DND-41 (cell line): ENCODE measurements at regions not wholly inside any gene's neighbourhood (a gene's known extent, or its start where the extent isn't known, plus 50 kb on each side); places are given as distances from the start of the nearest gene placed in this dataset.
"Not testable (repeated sequence)": the region's sequence is repeated elsewhere in the genome, so short reads cannot be mapped to it uniquely, and the experiment has no call there.

Experiments used
- ATAC-seq: fragments of 200-7000 bp; cut with Tn5 transposase; 3 replicates; pipeline ENCODE4 v1.9.1; 2021; ENCODE audit warnings: low read depth; ENCODE audit not compliant: insufficient read depth
- DNase-seq: peaks from one replicate; pipeline ENCODE4 v3.0.0-alpha.2; 2020
- H2AFZ ChIP-seq: 2 replicates; pipeline ENCODE4 v1.6.0; 2012; ENCODE audit warnings: low read depth, low read length
- H3K27ac ChIP-seq: 2 replicates; pipeline ENCODE4 v1.5.1; 2012; ENCODE audit warnings: low read length, inconsistent platforms
- H3K27me3 ChIP-seq: fragments of 200-600 bp; sonication (generic); 2 replicates; pipeline ENCODE4 v1.6.0; 2012; ENCODE audit warnings: low read length, mild to moderate bottlenecking, inconsistent platforms; ENCODE audit not compliant: insufficient read depth, poor library complexity
- H3K36me3 ChIP-seq: 2 replicates; pipeline ENCODE4 v1.5.1; 2012; ENCODE audit warnings: low read length, inconsistent platforms; ENCODE audit not compliant: insufficient read depth
- H3K4me1 ChIP-seq: 2 replicates; pipeline ENCODE4 v1.5.1; 2012; ENCODE audit warnings: mild to moderate bottlenecking, low read length; ENCODE audit not compliant: insufficient read depth
- H3K4me2 ChIP-seq: 2 replicates; pipeline ENCODE4 v1.6.0; 2012; ENCODE audit warnings: mild to moderate bottlenecking, moderate library complexity, low read length, inconsistent platforms; ENCODE audit not compliant: insufficient read depth
- H3K4me3 ChIP-seq, 2 experiments: fragments of 200-600 bp in 1 of 2; shearing (Covaris generic) in 1 of 2; 2 replicates each; pipeline ENCODE4 v1.5.1; 2012 to 2016; ENCODE audit warnings: inconsistent platforms in 2 of 2, low read length in 2 of 2, mild to moderate bottlenecking in 2 of 2, low read depth in 1 of 2, moderate library complexity in 1 of 2
- H3K79me2 ChIP-seq: 2 replicates; pipeline ENCODE4 v1.6.0; 2012; ENCODE audit warnings: low read length, inconsistent platforms; ENCODE audit not compliant: insufficient read depth
- H3K9ac ChIP-seq: 2 replicates; pipeline ENCODE4 v1.6.0; 2012; ENCODE audit warnings: low read depth, mild to moderate bottlenecking, inconsistent platforms, low read length, moderate library complexity
- H3K9me3 ChIP-seq: 2 replicates; pipeline ENCODE4 v1.5.1; 2012; ENCODE audit warnings: low read length, moderate library complexity, mild to moderate bottlenecking, inconsistent platforms; ENCODE audit not compliant: insufficient read depth, severe bottlenecking
- H4K20me1 ChIP-seq: 2 replicates; pipeline ENCODE4 v1.6.0; 2012; ENCODE audit warnings: low read length; ENCODE audit not compliant: insufficient read depth
- EZH2 ChIP-seq: IDR thresholded peaks from 3 replicates; pipeline ENCODE4 v1.6.1; 2012; ENCODE audit warnings: borderline replicate concordance, low read depth, mild to moderate bottlenecking, moderate library complexity, low read length, inconsistent platforms; ENCODE audit not compliant: severe bottlenecking
- TF ChIP-seq, protein P1 (sequence below): IDR thresholded peaks from 2 replicates; pipeline ENCODE4 v1.5.1; 2012; ENCODE audit warnings: borderline replicate concordance, low read length, moderate library complexity, mild to moderate bottlenecking; ENCODE audit not compliant: poor library complexity, severe bottlenecking; ENCODE audit errors: extremely low read depth

GRCh38 chrX:139475432-139475831, 55.1 kb upstream of the F9 start:
- no peak overlapping the region for H2AFZ ChIP-seq
- H3K4me1 ChIP-seq = no peaks in the 10 kb centered on the region
- H3K36me3 ChIP-seq = no peaks in the 10 kb centered on the region
- ATAC-seq (no peak), DNase-seq (no peak)
- no peaks in the 10 kb centered on the region for H4K20me1 ChIP-seq
- no peaks in the 10 kb centered on the region for H3K79me2 ChIP-seq
- TF ChIP-seq, protein P1, sequence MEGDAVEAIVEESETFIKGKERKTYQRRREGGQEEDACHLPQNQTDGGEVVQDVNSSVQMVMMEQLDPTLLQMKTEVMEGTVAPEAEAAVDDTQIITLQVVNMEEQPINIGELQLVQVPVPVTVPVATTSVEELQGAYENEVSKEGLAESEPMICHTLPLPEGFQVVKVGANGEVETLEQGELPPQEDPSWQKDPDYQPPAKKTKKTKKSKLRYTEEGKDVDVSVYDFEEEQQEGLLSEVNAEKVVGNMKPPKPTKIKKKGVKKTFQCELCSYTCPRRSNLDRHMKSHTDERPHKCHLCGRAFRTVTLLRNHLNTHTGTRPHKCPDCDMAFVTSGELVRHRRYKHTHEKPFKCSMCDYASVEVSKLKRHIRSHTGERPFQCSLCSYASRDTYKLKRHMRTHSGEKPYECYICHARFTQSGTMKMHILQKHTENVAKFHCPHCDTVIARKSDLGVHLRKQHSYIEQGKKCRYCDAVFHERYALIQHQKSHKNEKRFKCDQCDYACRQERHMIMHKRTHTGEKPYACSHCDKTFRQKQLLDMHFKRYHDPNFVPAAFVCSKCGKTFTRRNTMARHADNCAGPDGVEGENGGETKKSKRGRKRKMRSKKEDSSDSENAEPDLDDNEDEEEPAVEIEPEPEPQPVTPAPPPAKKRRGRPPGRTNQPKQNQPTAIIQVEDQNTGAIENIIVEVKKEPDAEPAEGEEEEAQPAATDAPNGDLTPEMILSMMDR = no peak
- TF ChIP-seq EZH2 = no peak
- no peak overlapping the region for H3K4me3 ChIP-seq
- H3K4me2 ChIP-seq = no peak overlapping the region
- no peak overlapping the region for H3K27ac ChIP-seq
- H3K27me3 ChIP-seq = no peaks in the 10 kb centered on the region
- no peaks in the 10 kb centered on the region for H3K9me3 ChIP-seq
- H3K9ac ChIP-seq = no peak overlapping the region

- not testable (repeated sequence) for H3K79me2 ChIP-seq, ATAC-seq
Measured at GRCh38 chrX:139461945-139462344, 68.6 kb upstream of the F9 start.

GRCh38 chrX:139454743-139455142, 75.8 kb upstream of the F9 start:
- ATAC-seq = no peak
- Histone ChIP-seq H3K9me3 (no peaks in the 10 kb centered on the region), H3K79me2 (no peaks in the 10 kb centered on the region), H3K9ac (no peak overlapping the region), H3K27me3 (no peaks in the 10 kb centered on the region), H3K4me2 (no peak overlapping the region), H2AFZ (no peak overlapping the region), H3K4me3 (no peak overlapping the region), H3K27ac (no peak overlapping the region), H3K4me1 (no peaks in the 10 kb centered on the region), H4K20me1 (no peaks in the 10 kb centered on the region), H3K36me3 (no peaks in the 10 kb centered on the region)
- DNase-seq = no peak
- TF ChIP-seq EZH2 = no peak
- TF ChIP-seq, protein P1 = no peak

More at GRCh38 chrX:139461945-139462344, 68.6 kb upstream of the F9 start:
- H3K27ac ChIP-seq, H3K36me3 ChIP-seq, H3K9me3 ChIP-seq, H3K4me2 ChIP-seq, H3K4me3 ChIP-seq, H3K4me1 ChIP-seq, H3K9ac ChIP-seq, H3K27me3 ChIP-seq, H2AFZ ChIP-seq, DNase-seq, H4K20me1 ChIP-seq: not testable (repeated sequence)

- DNase-seq = no peak
Measured at GRCh38 chrX:139448996-139449395, 81.5 kb upstream of the F9 start.

More at GRCh38 chrX:139448996-139449395, 81.5 kb upstream of the F9 start:
- H3K9ac ChIP-seq = no peak overlapping the region
- no peak overlapping the region for H3K4me3 ChIP-seq
- no peak for TF ChIP-seq EZH2
- TF ChIP-seq, protein P1 = no peak
- no peaks in the 10 kb centered on the region for H4K20me1 ChIP-seq
- H2AFZ ChIP-seq = no peak overlapping the region
- H3K4me1 ChIP-seq = no peaks in the 10 kb centered on the region
- no peaks in the 10 kb centered on the region for H3K79me2 ChIP-seq
- H3K4me2 ChIP-seq = no peak overlapping the region
- ATAC-seq = no peak
- no peaks in the 10 kb centered on the region for H3K36me3 ChIP-seq
- H3K27me3 ChIP-seq = no peaks in the 10 kb centered on the region
- no peaks in the 10 kb centered on the region for H3K9me3 ChIP-seq
- H3K27ac ChIP-seq = no peak overlapping the region
